ENCODE measurements at regions not wholly inside any gene's neighbourhood (a gene's known extent, or its start where the extent isn't known, plus 50 kb on each side); places are given as distances from the start of the nearest gene placed in this dataset.

DNA sequence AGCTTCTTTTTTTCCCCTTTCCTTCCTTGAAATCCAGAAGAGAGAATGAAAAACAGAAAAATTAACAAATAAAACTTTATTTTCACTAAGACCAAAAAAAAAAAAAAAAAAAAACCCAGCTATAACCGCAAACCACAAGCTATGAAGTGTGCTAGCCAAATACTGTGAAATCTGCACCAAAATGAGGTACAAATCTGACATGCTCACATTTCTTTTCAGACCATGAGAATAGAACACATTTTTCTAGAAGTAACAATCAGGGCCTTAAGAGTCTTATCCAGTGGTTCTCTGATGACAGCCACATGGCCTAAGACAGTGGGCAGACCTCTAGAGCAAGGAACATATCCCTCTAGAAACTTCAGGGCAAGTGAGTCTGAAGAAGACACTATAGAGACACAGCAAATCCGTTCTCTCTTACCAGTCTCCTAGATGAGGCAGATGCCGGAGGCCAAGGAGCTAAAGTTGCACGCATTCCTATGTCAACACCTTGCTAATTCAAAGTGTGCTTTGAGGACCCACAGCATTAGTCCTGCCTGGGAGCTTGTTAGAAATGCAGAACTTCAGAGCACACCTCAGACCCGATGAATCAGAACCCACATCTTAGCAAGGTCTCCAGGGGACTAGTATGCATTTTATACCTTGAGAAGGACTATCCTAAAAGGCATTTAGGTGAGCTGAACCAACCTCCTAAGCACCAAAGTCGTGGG lies 317.1 kb downstream of the MYCN start:
- H3K27ac ChIP-seq (ENCODE audit: low read length), result no peak overlapping the region
- no peaks in the 10 kb centered on the region for H3K27me3 ChIP-seq (ENCODE audit: control insufficient read depth, insufficient read depth, low read length)
- H3K36me3 ChIP-seq (ENCODE audit: control insufficient read depth, low read depth, low read length), result no peaks in the 10 kb centered on the region
- no peaks in the 10 kb centered on the region for H3K9me3 ChIP-seq (ENCODE audit: control insufficient read depth, low read depth, low read length)
- no peak overlapping the region for H3K9ac ChIP-seq (ENCODE audit: low read length)
- H3K4me1 ChIP-seq (ENCODE audit: control insufficient read depth, low read depth, low read length), result no peaks in the 10 kb centered on the region
- H3K4me3 ChIP-seq (ENCODE audit: low read length), result no peak overlapping the region

DNA sequence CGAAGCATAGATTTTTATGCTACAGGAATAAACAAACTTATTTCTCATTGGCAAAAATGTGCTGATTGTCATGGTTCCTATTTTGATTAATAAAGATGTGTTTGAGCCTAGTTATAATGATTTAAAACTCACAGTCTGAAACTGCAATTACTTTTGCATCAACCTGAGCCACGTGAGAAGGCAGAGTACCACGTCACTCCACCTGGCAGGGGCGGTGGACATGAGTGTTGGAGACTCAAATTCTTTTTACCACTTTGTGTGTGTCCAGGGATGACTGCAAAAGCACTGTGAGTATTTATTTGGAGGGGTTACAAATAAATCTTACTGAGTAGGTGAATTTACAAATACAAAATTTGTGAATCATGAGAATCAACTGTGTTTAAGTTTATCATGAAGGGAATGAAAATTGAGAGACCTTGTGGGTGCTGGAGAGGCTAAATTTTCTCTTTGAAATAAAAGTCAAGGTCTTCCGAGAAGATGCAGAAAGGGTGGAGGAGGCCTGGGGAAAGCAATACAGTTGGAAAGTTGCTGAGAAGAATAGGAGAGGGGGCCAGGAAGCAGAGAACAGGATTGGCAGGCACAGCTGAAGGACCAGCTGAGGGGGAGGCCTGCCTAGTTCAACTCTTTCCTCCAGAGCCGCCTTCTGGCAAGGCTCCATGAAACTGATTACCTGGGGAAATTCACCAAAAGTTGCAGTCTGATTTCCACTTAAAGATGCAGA lies 316.4 kb downstream of the MYCN start:
- no peak overlapping the region for H3K4me3 ChIP-seq (ENCODE audit: low read length)
- H3K36me3 ChIP-seq (ENCODE audit: control insufficient read depth, low read depth, low read length), result no peaks in the 10 kb centered on the region
- H3K9ac ChIP-seq (ENCODE audit: low read length), result no peak overlapping the region
- H3K27ac ChIP-seq (ENCODE audit: low read length), result no peak overlapping the region
- H3K9me3 ChIP-seq (ENCODE audit: control insufficient read depth, low read depth, low read length), result no peaks in the 10 kb centered on the region
- H3K27me3 ChIP-seq (ENCODE audit: control insufficient read depth, insufficient read depth, low read length), result no peaks in the 10 kb centered on the region
- no peaks in the 10 kb centered on the region for H3K4me1 ChIP-seq (ENCODE audit: control insufficient read depth, low read depth, low read length)

DNA sequence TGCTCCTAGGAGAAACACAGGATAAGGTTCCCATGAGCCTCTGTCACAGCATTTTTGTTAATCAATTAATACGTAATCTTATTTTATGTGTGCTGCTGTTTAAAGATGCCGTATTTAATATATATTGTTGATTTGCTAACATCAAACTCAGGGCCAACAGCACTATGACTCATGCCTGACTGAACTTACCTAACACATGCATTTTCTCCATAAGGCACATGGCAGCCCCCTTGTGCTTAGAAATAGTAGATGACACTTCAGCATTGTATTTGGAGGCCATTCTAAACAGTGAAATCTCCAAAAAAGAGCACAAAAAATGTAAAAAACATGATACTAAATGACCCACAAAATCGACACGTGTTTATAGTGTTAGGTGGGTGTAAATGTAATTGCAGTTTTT lies 314.8 kb downstream of the MYCN start:
- Histone ChIP-seq H3K9ac (ENCODE audit: low read length) (no peak overlapping the region), H3K9me3 (ENCODE audit: control insufficient read depth, low read depth, low read length) (no peaks in the 10 kb centered on the region), H3K4me3 (ENCODE audit: low read length) (no peak overlapping the region), H3K27ac (ENCODE audit: low read length) (no peak overlapping the region), H3K4me1 (ENCODE audit: control insufficient read depth, low read depth, low read length) (no peaks in the 10 kb centered on the region), H3K27me3 (ENCODE audit: control insufficient read depth, insufficient read depth, low read length) (no peaks in the 10 kb centered on the region), H3K36me3 (ENCODE audit: control insufficient read depth, low read depth, low read length) (no peaks in the 10 kb centered on the region)

DNA sequence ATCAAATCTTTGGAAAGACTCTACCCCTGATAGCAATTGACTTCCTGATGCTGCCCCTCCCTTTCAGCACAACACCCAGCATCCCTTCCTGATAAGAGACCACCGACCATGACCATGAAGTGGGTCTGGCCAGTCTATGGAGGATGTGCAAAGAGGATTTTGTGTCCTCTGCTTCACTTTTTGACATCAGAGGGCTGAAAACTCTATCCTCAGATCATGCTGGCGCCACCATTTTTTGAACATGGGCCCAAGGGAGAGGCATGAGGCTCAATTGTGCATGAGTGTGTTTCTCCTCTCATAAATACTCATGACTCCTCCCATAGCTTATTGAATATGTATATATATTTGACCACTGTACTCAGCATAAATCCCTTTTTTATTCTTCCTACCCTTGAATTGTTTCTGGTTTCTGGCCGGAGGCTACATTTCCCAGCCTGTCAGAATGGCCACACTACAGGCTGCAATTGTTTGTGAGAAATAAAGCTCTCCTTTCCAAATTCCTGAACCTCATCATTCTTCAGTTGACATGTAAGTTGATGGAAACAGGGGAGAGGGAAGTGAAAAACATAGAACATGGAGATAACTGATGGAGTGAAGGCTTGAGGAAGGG lies 314.1 kb downstream of the MYCN start:
- H3K27ac ChIP-seq (ENCODE audit: low read length), result no peak overlapping the region
- peaks cover 5% of the 10 kb centered on the region for H3K4me1 ChIP-seq (ENCODE audit: control insufficient read depth, low read depth, low read length)

GRCh38 chr2:16253291-16253690 lies 312.9 kb downstream of the MYCN start:
- no peaks in the 10 kb centered on the region for H3K9me3 ChIP-seq (ENCODE audit: control insufficient read depth, low read depth, low read length)
- peaks cover 15% of the 10 kb centered on the region for H3K4me1 ChIP-seq (ENCODE audit: control insufficient read depth, low read depth, low read length)

More for the DNA sequence above, 314.1 kb downstream of the MYCN start:
- H3K9me3 ChIP-seq (ENCODE audit: control insufficient read depth, low read depth, low read length), result no peaks in the 10 kb centered on the region
- no peaks in the 10 kb centered on the region for H3K27me3 ChIP-seq (ENCODE audit: control insufficient read depth, insufficient read depth, low read length)
- no peak overlapping the region for H3K4me3 ChIP-seq (ENCODE audit: low read length)
- H3K36me3 ChIP-seq (ENCODE audit: control insufficient read depth, low read depth, low read length), result no peaks in the 10 kb centered on the region
- H3K9ac ChIP-seq (ENCODE audit: low read length), result no peak overlapping the region

DNA sequence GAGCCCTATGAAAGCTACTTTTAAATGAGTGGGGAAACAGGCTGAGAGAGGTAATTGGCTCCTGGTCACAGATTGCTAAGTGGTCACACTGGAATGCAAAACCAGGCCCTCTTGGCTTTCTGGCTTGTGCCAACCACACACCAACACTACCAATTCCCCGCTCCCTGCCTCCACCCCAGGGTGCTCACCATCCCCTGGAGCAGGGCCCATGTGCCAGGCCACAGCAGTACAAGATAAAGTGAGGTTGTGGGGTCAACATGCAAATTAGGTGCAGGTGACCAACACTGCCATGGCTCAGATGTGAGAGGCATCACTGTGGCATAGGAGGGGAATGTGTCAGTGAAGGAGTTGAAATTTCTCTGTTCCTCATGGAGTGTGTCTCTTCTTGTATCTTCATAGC lies 312.5 kb downstream of the MYCN start:
- Histone ChIP-seq H3K36me3 (ENCODE audit: control insufficient read depth, low read depth, low read length) (no peaks in the 10 kb centered on the region), H3K9ac (ENCODE audit: low read length) (no peak overlapping the region), H3K4me3 (ENCODE audit: low read length) (no peak overlapping the region), H3K4me1 (ENCODE audit: control insufficient read depth, low read depth, low read length) (peaks cover 15% of the 10 kb centered on the region), H3K9me3 (ENCODE audit: control insufficient read depth, low read depth, low read length) (no peaks in the 10 kb centered on the region), H3K27me3 (ENCODE audit: control insufficient read depth, insufficient read depth, low read length) (no peaks in the 10 kb centered on the region), H3K27ac (ENCODE audit: low read length) (no peak overlapping the region)

More at GRCh38 chr2:16253291-16253690, 312.9 kb downstream of the MYCN start:
- no peak overlapping the region for H3K9ac ChIP-seq (ENCODE audit: low read length)
- no peaks in the 10 kb centered on the region for H3K27me3 ChIP-seq (ENCODE audit: control insufficient read depth, insufficient read depth, low read length)
- no peak overlapping the region for H3K27ac ChIP-seq (ENCODE audit: low read length)
- H3K36me3 ChIP-seq (ENCODE audit: control insufficient read depth, low read depth, low read length), result no peaks in the 10 kb centered on the region
- H3K4me3 ChIP-seq (ENCODE audit: low read length), result no peak overlapping the region

- Histone ChIP-seq H3K27me3 (ENCODE audit: control insufficient read depth, insufficient read depth, low read length) (no peaks in the 10 kb centered on the region), H3K36me3 (ENCODE audit: control insufficient read depth, low read depth, low read length) (no peaks in the 10 kb centered on the region), H3K9me3 (ENCODE audit: control insufficient read depth, low read depth, low read length) (no peaks in the 10 kb centered on the region), H3K4me1 (ENCODE audit: control insufficient read depth, low read depth, low read length) (peaks cover 15% of the 10 kb centered on the region), H3K9ac (ENCODE audit: low read length) (no peak overlapping the region), H3K4me3 (ENCODE audit: low read length) (no peak overlapping the region), H3K27ac (ENCODE audit: low read length) (no peak overlapping the region)
Observed at GRCh38 chr2:16252251-16252650, 311.9 kb downstream of the MYCN start.

DNA sequence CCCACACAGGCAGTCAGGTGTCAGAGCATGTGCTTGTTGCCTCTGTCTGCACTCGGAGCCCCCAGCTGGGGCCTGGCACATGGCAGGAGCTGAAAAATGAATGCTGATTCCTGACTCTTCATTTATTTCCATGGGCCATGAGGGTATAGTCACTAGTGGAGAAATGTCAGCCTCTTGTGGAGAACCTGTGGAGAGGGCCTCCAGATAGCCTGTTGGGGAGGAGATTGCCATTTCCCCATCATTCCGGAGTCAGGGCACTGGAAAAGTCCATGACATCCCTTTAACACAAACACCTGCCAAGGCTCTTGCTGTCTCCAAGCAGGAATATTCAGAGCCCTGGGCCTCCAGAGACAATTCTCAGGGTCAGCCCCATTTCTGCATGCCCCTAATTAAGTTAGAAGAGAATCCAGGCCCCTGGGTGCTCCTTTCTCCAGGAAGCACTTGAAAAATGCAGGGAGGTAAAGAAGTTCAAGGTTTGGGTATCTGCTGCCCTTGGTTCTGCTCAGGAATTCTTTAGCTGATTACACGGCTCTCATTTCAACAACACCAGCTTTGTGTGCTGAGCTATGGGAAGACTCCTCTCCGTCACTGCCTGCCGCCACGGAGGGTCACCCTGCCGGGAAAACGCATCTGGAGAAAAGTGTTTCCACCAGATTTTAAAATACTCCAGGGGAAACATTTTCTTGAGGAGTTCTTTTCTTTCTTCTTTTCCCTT lies 311.3 kb downstream of the MYCN start:
- no peaks in the 10 kb centered on the region for H3K27me3 ChIP-seq (ENCODE audit: control insufficient read depth, insufficient read depth, low read length)
- H3K4me1 ChIP-seq (ENCODE audit: control insufficient read depth, low read depth, low read length), result peaks cover 15% of the 10 kb centered on the region
- no peaks in the 10 kb centered on the region for H3K36me3 ChIP-seq (ENCODE audit: control insufficient read depth, low read depth, low read length)
- no peak overlapping the region for H3K9ac ChIP-seq (ENCODE audit: low read length)
- H3K27ac ChIP-seq (ENCODE audit: low read length), result no peak overlapping the region
- no peak overlapping the region for H3K4me3 ChIP-seq (ENCODE audit: low read length)
- no peaks in the 10 kb centered on the region for H3K9me3 ChIP-seq (ENCODE audit: control insufficient read depth, low read depth, low read length)

DNA sequence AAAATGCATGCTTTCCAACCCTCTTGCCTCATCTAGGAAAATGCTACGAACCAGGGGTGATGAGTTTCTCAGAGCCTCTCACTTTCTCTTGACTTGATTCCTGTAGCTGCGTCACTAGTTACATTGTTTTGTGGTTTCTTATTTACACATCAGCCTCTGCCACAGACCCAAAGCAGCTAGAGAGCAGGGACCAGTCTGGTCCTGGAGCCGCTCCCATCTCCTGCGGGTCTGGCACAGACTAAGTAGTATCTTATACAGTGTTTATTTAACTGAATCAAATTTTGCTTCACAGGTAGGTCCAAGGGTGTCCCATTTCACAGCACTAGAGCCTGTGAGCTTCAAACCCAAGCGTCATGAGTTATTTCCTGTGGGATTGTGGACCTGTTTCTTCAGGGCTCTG lies 310.5 kb downstream of the MYCN start:
- H3K4me1 ChIP-seq (ENCODE audit: control insufficient read depth, low read depth, low read length), result peaks cover 15% of the 10 kb centered on the region
- H3K4me3 ChIP-seq (ENCODE audit: low read length), result no peak overlapping the region
- no peak overlapping the region for H3K9ac ChIP-seq (ENCODE audit: low read length)
- H3K27ac ChIP-seq (ENCODE audit: low read length), result no peak overlapping the region
- no peaks in the 10 kb centered on the region for H3K27me3 ChIP-seq (ENCODE audit: control insufficient read depth, insufficient read depth, low read length)
- H3K36me3 ChIP-seq (ENCODE audit: control insufficient read depth, low read depth, low read length), result no peaks in the 10 kb centered on the region
- H3K9me3 ChIP-seq (ENCODE audit: control insufficient read depth, low read depth, low read length), result no peaks in the 10 kb centered on the region

DNA sequence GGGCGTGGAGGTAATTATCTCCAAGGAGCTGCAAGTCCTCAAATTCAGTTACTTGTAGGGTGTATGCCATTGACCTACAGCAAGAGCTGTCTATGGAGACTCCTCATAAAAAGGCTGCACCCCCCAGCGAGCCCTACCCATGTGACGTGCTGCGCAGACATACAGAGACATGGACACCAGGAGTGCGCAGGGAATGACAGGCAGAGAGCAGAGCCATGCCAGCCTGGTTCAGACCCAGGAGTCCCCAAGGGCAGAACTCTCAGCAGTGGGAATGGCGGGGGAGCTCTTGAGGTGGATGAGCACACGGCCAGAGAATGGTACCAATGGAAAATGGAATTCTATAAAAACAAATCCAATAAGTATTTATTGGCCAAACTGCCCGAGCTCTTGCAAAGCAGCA lies 310.1 kb downstream of the MYCN start:
- H3K9ac ChIP-seq (ENCODE audit: low read length), result no peak overlapping the region
- no peaks in the 10 kb centered on the region for H3K9me3 ChIP-seq (ENCODE audit: control insufficient read depth, low read depth, low read length)
- no peak overlapping the region for H3K27ac ChIP-seq (ENCODE audit: low read length)
- no peaks in the 10 kb centered on the region for H3K36me3 ChIP-seq (ENCODE audit: control insufficient read depth, low read depth, low read length)
- no peaks in the 10 kb centered on the region for H3K27me3 ChIP-seq (ENCODE audit: control insufficient read depth, insufficient read depth, low read length)
- H3K4me3 ChIP-seq (ENCODE audit: low read length), result no peak overlapping the region
- peaks cover 15% of the 10 kb centered on the region for H3K4me1 ChIP-seq (ENCODE audit: control insufficient read depth, low read depth, low read length)

GRCh38 chr2:16250056-16250425 lies 309.7 kb downstream of the MYCN start:
- H3K36me3 ChIP-seq (ENCODE audit: control insufficient read depth, low read depth, low read length), result no peaks in the 10 kb centered on the region
- H3K9me3 ChIP-seq (ENCODE audit: control insufficient read depth, low read depth, low read length), result no peaks in the 10 kb centered on the region
- no peaks in the 10 kb centered on the region for H3K27me3 ChIP-seq (ENCODE audit: control insufficient read depth, insufficient read depth, low read length)
- H3K4me1 ChIP-seq (ENCODE audit: control insufficient read depth, low read depth, low read length), result peaks cover 15% of the 10 kb centered on the region
- no peak overlapping the region for H3K9ac ChIP-seq (ENCODE audit: low read length)
- H3K27ac ChIP-seq (ENCODE audit: low read length), result no peak overlapping the region
- H3K4me3 ChIP-seq (ENCODE audit: low read length), result no peak overlapping the region

Data from iPS-18a (cell line).